NAMALWA (cell line): ENCODE measurements at regions not wholly inside any gene's neighbourhood (a gene's known extent, or its start where the extent isn't known, plus 50 kb on each side); places are given as distances from the start of the nearest gene placed in this dataset.

Experiments
- DNase-seq: peaks from one replicate; pipeline ENCODE4 v3.0.0-alpha.2; 2015; ENCODE audit warnings: low spot score

GRCh38 chr20:4600308-4601014 lies 85.8 kb upstream of the PRNP start:
- DNase-seq, result no peak

GRCh38 chr20:4597215-4597614 lies 89.0 kb upstream of the PRNP start:
- DNase-seq, result no peak

GRCh38 chr20:4593149-4593525 lies 93.1 kb upstream of the PRNP start:
- DNase-seq, result no peak

- peak; percentile 56 for DNase-seq
These were observed 93.7 kb upstream of the PRNP start for GRCh38 chr20:4592316-4593148.

- no peak for DNase-seq
These were observed 94.3 kb upstream of the PRNP start for GRCh38 chr20:4591975-4592315.

GRCh38 chr20:4585758-4586157 lies 100.5 kb upstream of the PRNP start:
- no peak for DNase-seq

- no peak for DNase-seq
These were observed 101.0 kb upstream of the PRNP start for GRCh38 chr20:4585104-4585753.

GRCh38 chr20:4584510-4584909 lies 101.7 kb upstream of the PRNP start:
- DNase-seq, result no peak

GRCh38 chr20:4581838-4582237 lies 104.4 kb upstream of the PRNP start:
- no peak for DNase-seq

GRCh38 chr20:4578375-4578774 lies 107.9 kb upstream of the PRNP start:
- DNase-seq, result no peak

- DNase-seq, result no peak
These were observed 111.9 kb upstream of the PRNP start for GRCh38 chr20:4574356-4574690.

GRCh38 chr20:4573564-4574355 lies 112.5 kb upstream of the PRNP start:
- DNase-seq, result no peak

GRCh38 chr20:4571759-4572531 lies 114.3 kb upstream of the PRNP start:
- no peak for DNase-seq

GRCh38 chr20:4569865-4570264 lies 116.4 kb upstream of the PRNP start:
- DNase-seq, result no peak

GRCh38 chr20:4569092-4569491 lies 117.2 kb upstream of the PRNP start:
- DNase-seq, result peak; percentile 34

- no peak for DNase-seq
These were observed 117.8 kb upstream of the PRNP start for GRCh38 chr20:4568361-4568959.

GRCh38 chr20:4567170-4567569 lies 119.1 kb upstream of the PRNP start:
- DNase-seq, result no peak

GRCh38 chr20:4563534-4563933 lies 122.7 kb upstream of the PRNP start:
- DNase-seq, result peak; percentile 55

- DNase-seq, result no peak
These were observed 123.2 kb upstream of the PRNP start for GRCh38 chr20:4563031-4563430.

GRCh38 chr20:4560667-4561066 lies 125.6 kb upstream of the PRNP start:
- DNase-seq, result no peak

- no peak for DNase-seq
These were observed 126.3 kb upstream of the PRNP start for GRCh38 chr20:4559906-4560305.
